GM12878 (cell line): ENCODE measurements at regions not wholly inside any gene's neighbourhood (a gene's known extent, or its start where the extent isn't known, plus 50 kb on each side); places are given as distances from the start of the nearest gene placed in this dataset.
"Not testable (repeated sequence)": the region's sequence is repeated elsewhere in the genome, so short reads cannot be mapped to it uniquely, and the experiment has no call there.

ENCODE experiments used
- ATAC-seq: fragments of 200-7000 bp; cut with Tn5 transposase; 3 replicates; pipeline ENCODE4 v1.9.1; 2020; ENCODE audit warnings: mild to moderate bottlenecking, moderate library complexity
- BruUV-seq: library from RNA; stranded (reverse); fragments of 400-500 nt; replicated peaks from 2 replicates; lab custom pipeline; 2021; lab: Mats Ljungman, UMichigan
- CTCF ChIA-PET: fragments of 300-600 bp; sonication (Branson Sonifier 250); formaldehyde crosslinking; extraction: SDS; loops from one replicate; lab custom pipeline; 2021; ENCODE audit warnings: inconsistent platforms; lab: Yijun Ruan, JAX
- POLR2A ChIA-PET: fragments of 350-600 bp; formaldehyde crosslinking; extraction: SDS; loops from one replicate; lab custom pipeline; 2021; ENCODE audit warnings: inconsistent platforms; lab: Charles Lee
- RAD21 ChIA-PET: fragments of 300-600 bp; sonication (Branson Sonifier 250); formaldehyde crosslinking; loops from one replicate; lab custom pipeline; 2023; ENCODE audit warnings: antibody characterized with exemption; ENCODE audit not compliant: unreplicated experiment; lab: Charles Lee
- SMC1A ChIA-PET: fragments of 300-600 bp; sonication (Branson Sonifier 250); formaldehyde crosslinking; loops from one replicate; lab custom pipeline; 2023; ENCODE audit not compliant: unreplicated experiment, uncharacterized antibody; lab: Charles Lee
- DNase-seq: peaks from one replicate; pipeline ENCODE4 v3.0.0-alpha.2; 2011; ENCODE audit warnings: low read depth, low spot score
- FAIRE-seq: peaks from 3 replicates; lab custom pipeline; 2011; peaks lifted over from hg19 to GRCh38; lab: Jason Lieb, UNC
- H2AFZ ChIP-seq: 2 replicates; pipeline ENCODE4 v1.6.0; 2011; ENCODE audit warnings: low read depth, low read length, control low read depth; ENCODE audit not compliant: control insufficient read depth
- H3K27ac ChIP-seq: 2 replicates; pipeline ENCODE4 v1.5.1; 2011; ENCODE audit warnings: control low read depth; ENCODE audit not compliant: control insufficient read depth, insufficient read depth
- H3K27me3 ChIP-seq, 2 experiments: replicated peaks in 1 of 2; 2 replicates each; pipeline versions ENCODE4 v1.6.0 to v1.6.1; 2011; ENCODE audit warnings: low read length in 1 of 2; ENCODE audit not compliant: control insufficient read depth in 2 of 2, insufficient read depth in 2 of 2
- H3K36me3 ChIP-seq, 2 experiments: 2 replicates each; pipeline ENCODE4 v1.5.1; 2011; ENCODE audit warnings: low read length in 1 of 2; ENCODE audit not compliant: control insufficient read depth in 2 of 2, insufficient read depth in 2 of 2
- H3K4me1 ChIP-seq: 2 replicates; pipeline ENCODE4 v1.6.1; 2011; ENCODE audit warnings: mild to moderate bottlenecking, low read length, moderate library complexity, mixed read lengths; ENCODE audit not compliant: control insufficient read depth, insufficient read depth
- H3K4me2 ChIP-seq: 2 replicates; pipeline ENCODE4 v1.6.0; 2011; ENCODE audit warnings: control low read depth; ENCODE audit not compliant: control insufficient read depth, insufficient read depth
- H3K4me3 ChIP-seq: fragments of 200-600 bp; sonication (generic); 2 replicates; pipeline ENCODE4 v1.5.1; 2016
- H3K79me2 ChIP-seq: 2 replicates; pipeline ENCODE4 v1.6.0; 2011; ENCODE audit warnings: low read length; ENCODE audit not compliant: control insufficient read depth, insufficient read depth
- H3K9ac ChIP-seq: 2 replicates; pipeline ENCODE4 v1.8.0; 2011; ENCODE audit warnings: low read length, control low read depth, mixed read lengths; ENCODE audit not compliant: control insufficient read depth, insufficient read depth
- H3K9me3 ChIP-seq: replicated peaks from 3 replicates; pipeline ENCODE4 v1.5.1; 2011; ENCODE audit warnings: mild to moderate bottlenecking, low read length; ENCODE audit not compliant: control insufficient read depth, insufficient read depth
- H4K20me1 ChIP-seq: 2 replicates; pipeline ENCODE4 v1.6.0; 2011; ENCODE audit not compliant: control insufficient read depth, insufficient read depth
- WGBS: methylation state at CpG from one replicate; pipeline ENCODE4 v1.1.6; 2016; ENCODE audit warnings: low lambda C conversion rate; ENCODE audit not compliant: insufficient replicate concordance, insufficient coverage; ENCODE audit errors: missing lambda C conversion rate; 5-methylcytosine and 5-hydroxymethylcytosine counted together
- in situ Hi-C: fragments of 300-500 bp; cut with MboI; formaldehyde crosslinking; loops from 9 replicates; pipeline ENCODE4 v1.14.3; 2018; ENCODE audit warnings: mixed read lengths
- intact Hi-C: fragments of 100-400 bp; cut with micrococcal nuclease; formaldehyde crosslinking; loops from one replicate; pipeline ENCODE4 v1.14.2; 2022; ENCODE audit not compliant: unreplicated experiment

GRCh38 chr20:30295396-30295795, 962.1 kb upstream of the DEFB115 start:
- H3K27me3 ChIP-seq, SMC1A ChIA-PET, RAD21 ChIA-PET, intact Hi-C loops, H3K79me2 ChIP-seq, H3K4me2 ChIP-seq, H2AFZ ChIP-seq, FAIRE-seq, POLR2A ChIA-PET, H3K36me3 ChIP-seq, H3K9me3 ChIP-seq, CTCF ChIA-PET, H3K9ac ChIP-seq, DNase-seq, BruUV-seq, H3K4me3 ChIP-seq, H3K27ac ChIP-seq, ATAC-seq, in situ Hi-C loops, H3K4me1 ChIP-seq, H4K20me1 ChIP-seq: not testable (repeated sequence)
- WGBS: 0% methylated on average over 1 of the region's 1 CpG

GRCh38 chr20:30295967-30296366, 961.5 kb upstream of the DEFB115 start:
- SMC1A ChIA-PET, H3K9me3 ChIP-seq, H2AFZ ChIP-seq, H3K4me1 ChIP-seq, BruUV-seq, FAIRE-seq, ATAC-seq, RAD21 ChIA-PET, POLR2A ChIA-PET, H3K27ac ChIP-seq, H3K27me3 ChIP-seq, CTCF ChIA-PET, in situ Hi-C loops, H4K20me1 ChIP-seq, DNase-seq, H3K79me2 ChIP-seq, H3K4me3 ChIP-seq, H3K36me3 ChIP-seq, H3K4me2 ChIP-seq, intact Hi-C loops, H3K9ac ChIP-seq: not testable (repeated sequence)
- 51% methylated on average over 6 of the region's 9 CpGs for WGBS

- H3K4me3 ChIP-seq, ATAC-seq, H3K9ac ChIP-seq, H3K4me1 ChIP-seq, intact Hi-C loops, H3K4me2 ChIP-seq, POLR2A ChIA-PET, BruUV-seq, CTCF ChIA-PET, in situ Hi-C loops, SMC1A ChIA-PET, FAIRE-seq, H3K36me3 ChIP-seq, H2AFZ ChIP-seq, H3K9me3 ChIP-seq, H4K20me1 ChIP-seq, RAD21 ChIA-PET, DNase-seq, H3K27ac ChIP-seq, H3K27me3 ChIP-seq, H3K79me2 ChIP-seq: not testable (repeated sequence)
- 0% methylated on average over 1 of the region's 1 CpG for WGBS
Observed at GRCh38 chr20:30297878-30298595, 959.4 kb upstream of the DEFB115 start.

- H3K27ac ChIP-seq, H3K4me2 ChIP-seq, H3K9me3 ChIP-seq, CTCF ChIA-PET, H3K36me3 ChIP-seq, DNase-seq, RAD21 ChIA-PET, in situ Hi-C loops, ATAC-seq, BruUV-seq, intact Hi-C loops, H3K79me2 ChIP-seq, H3K4me1 ChIP-seq, H3K4me3 ChIP-seq, H2AFZ ChIP-seq, H3K9ac ChIP-seq, SMC1A ChIA-PET, POLR2A ChIA-PET, H3K27me3 ChIP-seq, H4K20me1 ChIP-seq, FAIRE-seq: not testable (repeated sequence)
- 35% methylated on average over 4 of the region's 33 CpGs for WGBS
Observed at GRCh38 chr20:30300220-30300642, 957.2 kb upstream of the DEFB115 start.
